Caco-2 (cell line): ENCODE measurements at regions not wholly inside any gene's neighbourhood (a gene's known extent, or its start where the extent isn't known, plus 50 kb on each side); places are given as distances from the start of the nearest gene placed in this dataset.

Source experiments
- BruUV-seq: library from RNA; stranded (reverse); fragments of 400-500 nt; replicated peaks from 2 replicates; lab custom pipeline; 2021; lab: Mats Ljungman, UMichigan
- CTCF ChIA-PET: fragments of 300-600 bp; sonication (Branson Sonifier 250); formaldehyde crosslinking; loops from one replicate; lab custom pipeline; 2022; ENCODE audit warnings: antibody characterized with exemption; lab: Charles Lee
- POLR2A ChIA-PET: fragments of 300-600 bp; sonication (Branson Sonifier 250); formaldehyde crosslinking; loops from one replicate; lab custom pipeline; 2022; ENCODE audit warnings: antibody characterized with exemption; lab: Charles Lee
- DNase-seq, 2 experiments: peaks; one replicate each; pipeline versions ENCODE4 v3.0.0 to v3.0.0-alpha.2; 2020 to 2022
- H3K27me3 ChIP-seq: replicated peaks from 2 replicates; pipeline ENCODE4 v1.6.0; 2011; ENCODE audit warnings: low read length; ENCODE audit not compliant: control insufficient read depth, insufficient read depth
- H3K36me3 ChIP-seq: 2 replicates; pipeline ENCODE4 v1.5.1; 2011; ENCODE audit warnings: low read length; ENCODE audit not compliant: control insufficient read depth, insufficient read depth
- H3K4me1 ChIP-seq: fragments of 250-450 bp; sonication (Bioruptor Pico); 2 replicates; pipeline ENCODE4 v1.5.1; 2020; ENCODE audit warnings: mild to moderate bottlenecking
- H3K4me3 ChIP-seq: 2 replicates; pipeline ENCODE4 v1.5.1; 2011; ENCODE audit warnings: low read depth, mild to moderate bottlenecking, control low read depth, low read length
- H3K9me3 ChIP-seq: fragments of 250-450 bp; sonication (Bioruptor Pico); 2 replicates; pipeline ENCODE4 v1.5.1; 2020; ENCODE audit warnings: mild to moderate bottlenecking, moderate library complexity
- H3K27ac Mint-ChIP-seq: one replicate; pipeline ENCODE4 v1.8.0; 2022; ENCODE audit warnings: mixed read lengths; ENCODE audit not compliant: unreplicated experiment
- H3K27me3 Mint-ChIP-seq: one replicate; pipeline ENCODE4 v1.8.0; 2022; ENCODE audit warnings: mixed read lengths; ENCODE audit not compliant: insufficient read depth, unreplicated experiment
- H3K36me3 Mint-ChIP-seq: one replicate; pipeline ENCODE4 v1.8.0; 2022; ENCODE audit warnings: mild to moderate bottlenecking, mixed read lengths; ENCODE audit not compliant: insufficient read depth, unreplicated experiment
- H3K4me1 Mint-ChIP-seq: one replicate; pipeline ENCODE4 v1.8.0; 2022; ENCODE audit warnings: low read depth, mixed read lengths; ENCODE audit not compliant: unreplicated experiment
- H3K4me3 Mint-ChIP-seq: one replicate; pipeline ENCODE4 v1.8.0; 2022; ENCODE audit warnings: mild to moderate bottlenecking, moderate library complexity, mixed read lengths; ENCODE audit not compliant: unreplicated experiment
- H3K9me3 Mint-ChIP-seq: one replicate; pipeline ENCODE4 v1.8.0; 2022; ENCODE audit warnings: mixed read lengths; ENCODE audit not compliant: unreplicated experiment
- intact Hi-C: fragments of 100-400 bp; cut with micrococcal nuclease; formaldehyde crosslinking; loops from one replicate; pipeline ENCODE4 v1.10.0; 2022; ENCODE audit not compliant: unreplicated experiment
- TF ChIP-seq, protein P1 (sequence below), 2 experiments: fragments of 200-600 bp in 1 of 2; IDR thresholded peaks; 1 replicate in 1 of 2; 2 replicates in 1 of 2; pipeline versions ENCODE4 v1.5.1 to v1.8.0; 2011 to 2022; ENCODE audit warnings: antibody characterized with exemption in 1 of 2, control low read depth in 1 of 2, inconsistent platforms in 1 of 2, low read depth in 1 of 2, low read length in 1 of 2, mild to moderate bottlenecking in 1 of 2, moderate library complexity in 1 of 2; ENCODE audit not compliant: insufficient read depth in 1 of 2, severe bottlenecking in 1 of 2, unreplicated experiment in 1 of 2

DNA sequence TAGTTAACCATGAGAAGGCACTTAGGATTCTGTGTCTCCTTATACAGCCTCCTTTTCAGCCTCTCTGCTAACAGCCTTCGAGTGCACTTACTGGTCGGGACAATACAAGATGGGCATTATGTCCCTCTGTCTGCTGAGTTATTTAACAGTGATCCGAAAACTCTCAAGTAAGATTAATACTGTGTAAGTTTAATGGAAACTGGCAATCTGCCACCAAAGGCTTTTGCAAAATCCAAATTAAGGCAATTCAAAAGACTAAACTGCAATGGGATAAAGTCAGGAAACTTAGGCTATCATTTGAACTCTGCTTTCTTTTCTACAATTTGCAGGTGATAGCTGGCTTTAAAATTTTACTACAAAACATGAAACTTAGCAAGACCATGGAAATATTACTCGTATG, 477.8 kb downstream of the TFEC start:
- ChIA-PET POLR2A (no interaction called here), CTCF (no interaction called here)
- Histone ChIP-seq H3K27me3 (no peaks in the 10 kb centered on the region), H3K36me3 (no peaks in the 10 kb centered on the region), H3K4me3 (no peak overlapping the region), H3K9me3 (no peaks in the 10 kb centered on the region), H3K4me1 (no peaks in the 10 kb centered on the region)
- H3K9me3 Mint-ChIP-seq = no peaks in the 10 kb centered on the region
- no peaks in the 10 kb centered on the region for H3K4me1 Mint-ChIP-seq
- no peak for DNase-seq
- H3K27ac Mint-ChIP-seq = no peak overlapping the region
- no peak overlapping the region for H3K4me3 Mint-ChIP-seq
- TF ChIP-seq, protein P1, sequence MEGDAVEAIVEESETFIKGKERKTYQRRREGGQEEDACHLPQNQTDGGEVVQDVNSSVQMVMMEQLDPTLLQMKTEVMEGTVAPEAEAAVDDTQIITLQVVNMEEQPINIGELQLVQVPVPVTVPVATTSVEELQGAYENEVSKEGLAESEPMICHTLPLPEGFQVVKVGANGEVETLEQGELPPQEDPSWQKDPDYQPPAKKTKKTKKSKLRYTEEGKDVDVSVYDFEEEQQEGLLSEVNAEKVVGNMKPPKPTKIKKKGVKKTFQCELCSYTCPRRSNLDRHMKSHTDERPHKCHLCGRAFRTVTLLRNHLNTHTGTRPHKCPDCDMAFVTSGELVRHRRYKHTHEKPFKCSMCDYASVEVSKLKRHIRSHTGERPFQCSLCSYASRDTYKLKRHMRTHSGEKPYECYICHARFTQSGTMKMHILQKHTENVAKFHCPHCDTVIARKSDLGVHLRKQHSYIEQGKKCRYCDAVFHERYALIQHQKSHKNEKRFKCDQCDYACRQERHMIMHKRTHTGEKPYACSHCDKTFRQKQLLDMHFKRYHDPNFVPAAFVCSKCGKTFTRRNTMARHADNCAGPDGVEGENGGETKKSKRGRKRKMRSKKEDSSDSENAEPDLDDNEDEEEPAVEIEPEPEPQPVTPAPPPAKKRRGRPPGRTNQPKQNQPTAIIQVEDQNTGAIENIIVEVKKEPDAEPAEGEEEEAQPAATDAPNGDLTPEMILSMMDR (IDR thresholded peaks at IDR 0.05; ENCODE audit: insufficient read depth in 1 of 2, low read depth in 1 of 2, low read length in 1 of 2, severe bottlenecking in 1 of 2, unreplicated experiment in 1 of 2) = no peak
- no peaks in the 10 kb centered on the region for H3K36me3 Mint-ChIP-seq
- H3K27me3 Mint-ChIP-seq = peaks cover 2% of the 10 kb centered on the region
- no TSS peak for BruUV-seq
- intact Hi-C loops = no loop called here

DNA sequence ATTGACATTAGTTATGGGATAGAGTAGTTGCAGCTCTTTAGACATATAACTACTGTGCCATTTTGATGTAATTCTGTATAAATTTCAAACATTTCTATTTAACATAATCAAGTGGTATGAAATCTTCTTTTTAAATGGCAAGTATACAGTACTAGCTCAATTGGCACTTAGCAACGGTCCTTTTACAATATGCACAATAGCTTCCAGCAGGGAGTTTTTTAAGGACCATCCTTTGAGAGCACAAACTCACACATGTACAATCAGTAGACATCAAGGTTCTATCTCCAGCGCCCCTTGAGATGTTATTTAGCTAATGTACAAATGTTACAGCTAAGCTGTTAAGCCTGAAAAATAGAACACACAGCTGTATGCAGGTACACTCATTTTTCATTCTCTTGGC, 480.7 kb downstream of the TFEC start:
- POLR2A ChIA-PET = no interaction called here
- Mint-ChIP-seq H3K36me3 (no peaks in the 10 kb centered on the region), H3K27ac (no peak overlapping the region), H3K27me3 (peaks cover 2% of the 10 kb centered on the region), H3K4me3 (no peak overlapping the region), H3K4me1 (no peaks in the 10 kb centered on the region), H3K9me3 (no peaks in the 10 kb centered on the region)
- H3K4me1 ChIP-seq = no peaks in the 10 kb centered on the region
- H3K4me3 ChIP-seq = no peak overlapping the region
- CTCF ChIA-PET = no interaction called here
- TF ChIP-seq, protein P1 (IDR thresholded peaks at IDR 0.05; ENCODE audit: insufficient read depth in 1 of 2, low read depth in 1 of 2, low read length in 1 of 2, severe bottlenecking in 1 of 2, unreplicated experiment in 1 of 2) = no peak
- intact Hi-C loops = no loop called here
- H3K36me3 ChIP-seq = no peaks in the 10 kb centered on the region
- H3K9me3 ChIP-seq = no peaks in the 10 kb centered on the region
- BruUV-seq = no TSS peak
- no peaks in the 10 kb centered on the region for H3K27me3 ChIP-seq
- DNase-seq = no peak

DNA sequence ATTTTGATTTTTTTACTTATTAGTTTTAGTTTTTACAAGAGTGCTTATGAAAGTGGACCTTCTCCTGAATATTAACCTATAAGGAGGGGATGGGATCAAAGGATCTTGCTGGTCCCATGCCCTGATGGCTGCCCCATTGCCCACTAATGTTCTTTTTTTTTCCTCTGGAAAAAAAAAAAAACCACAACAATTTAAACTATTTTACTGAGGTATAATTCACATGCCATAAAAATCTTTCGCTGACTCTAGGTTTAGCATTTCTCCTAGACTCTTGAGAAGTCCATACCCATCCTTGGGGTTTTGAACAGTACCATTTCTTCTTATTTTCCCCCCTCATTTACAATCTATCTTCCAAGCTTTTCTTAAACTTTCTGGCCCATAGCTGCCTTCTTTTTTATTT, 481.8 kb downstream of the TFEC start:
- Histone ChIP-seq H3K36me3 (no peaks in the 10 kb centered on the region), H3K9me3 (no peaks in the 10 kb centered on the region), H3K4me1 (no peaks in the 10 kb centered on the region), H3K4me3 (no peak overlapping the region), H3K27me3 (no peaks in the 10 kb centered on the region)
- Mint-ChIP-seq H3K4me1 (no peaks in the 10 kb centered on the region), H3K4me3 (no peak overlapping the region), H3K36me3 (no peaks in the 10 kb centered on the region), H3K9me3 (no peaks in the 10 kb centered on the region), H3K27ac (no peak overlapping the region), H3K27me3 (no peaks in the 10 kb centered on the region)
- DNase-seq = no peak
- TF ChIP-seq, protein P1 (IDR thresholded peaks at IDR 0.05; ENCODE audit: insufficient read depth in 1 of 2, low read depth in 1 of 2, low read length in 1 of 2, severe bottlenecking in 1 of 2, unreplicated experiment in 1 of 2) = no peak
- intact Hi-C loops = no loop called here
- BruUV-seq = no TSS peak
- CTCF ChIA-PET = no interaction called here
- POLR2A ChIA-PET = no interaction called here
